ENCODE measurements at regions not wholly inside any gene's neighbourhood (a gene's known extent, or its start where the extent isn't known, plus 50 kb on each side); places are given as distances from the start of the nearest gene placed in this dataset.

- peak; percentile 1 for DNase-seq
Measured at GRCh38 chrX:71000139-71000538, 68.0 kb downstream of the SNX12 start.

- DNase-seq, result peak; percentile 20
Measured at GRCh38 chrX:70998411-70999027, 67.6 kb upstream of the SLC7A3 start.

GRCh38 chrX:70995338-70995737 is 64.4 kb upstream of the SLC7A3 start:
- DNase-seq, result no peak

GRCh38 chrX:70988425-70988824 is 57.5 kb upstream of the SLC7A3 start:
- no peak for DNase-seq
